CD14-positive monocyte (primary cell): ENCODE measurements at regions not wholly inside any gene's neighbourhood (a gene's known extent, or its start where the extent isn't known, plus 50 kb on each side); places are given as distances from the start of the nearest gene placed in this dataset.

Source experiments
- DNase-seq, 3 donors: peaks; one replicate each; pipeline ENCODE4 v3.0.0-alpha.2; 2011 to 2022
- H2AFZ ChIP-seq: 2 replicates; pipeline ENCODE4 v1.6.0; 2012; ENCODE audit warnings: mild to moderate bottlenecking, low read depth, low read length, inconsistent platforms; ENCODE audit not compliant: insufficient read depth, poor library complexity, severe bottlenecking
- H3K27ac ChIP-seq, 2 donors: 1 replicate in 1 of 2; 2 replicates in 1 of 2; pipeline ENCODE4 v1.5.1; 2012 to 2013; ENCODE audit warnings: low read length in 2 of 2, control low read depth in 1 of 2, inconsistent platforms in 1 of 2, low read depth in 1 of 2, mild to moderate bottlenecking in 1 of 2
- H3K27me3 ChIP-seq, 2 donors: one replicate each; pipeline versions ENCODE4 v1.6.0 to v1.6.1; 2011 to 2013; ENCODE audit warnings: low read length in 2 of 2; ENCODE audit not compliant: control insufficient read depth in 2 of 2, insufficient read depth in 2 of 2
- H3K36me3 ChIP-seq, 2 donors: replicated peaks in 1 of 2; 1 replicate in 1 of 2; 2 replicates in 1 of 2; pipeline versions ENCODE4 v1.5.1 to v1.6.1; 2012 to 2013; ENCODE audit warnings: low read length in 2 of 2, control low read depth in 1 of 2, inconsistent platforms in 1 of 2, mild to moderate bottlenecking in 1 of 2; ENCODE audit not compliant: insufficient read depth in 2 of 2, control insufficient read depth in 1 of 2
- H3K4me1 ChIP-seq, 2 donors: 1 replicate in 1 of 2; 2 replicates in 1 of 2; pipeline versions ENCODE4 v1.5.1 to v1.6.1; 2012 to 2013; ENCODE audit warnings: low read length in 2 of 2, control low read depth in 1 of 2, inconsistent platforms in 1 of 2, mild to moderate bottlenecking in 1 of 2, moderate library complexity in 1 of 2; ENCODE audit not compliant: insufficient read depth in 2 of 2, control insufficient read depth in 1 of 2
- H3K4me2 ChIP-seq: replicated peaks from 2 replicates; pipeline ENCODE3; 2012; ENCODE audit warnings: low read length, moderate library complexity, mild to moderate bottlenecking; ENCODE audit not compliant: poor library complexity, severe bottlenecking; ENCODE audit errors: extremely low read depth
- H3K4me3 ChIP-seq, 3 experiments: fragments of 200-600 bp in 1 of 3; sonication (generic) in 1 of 3; replicated peaks in 1 of 3; 1 replicate in 2 of 3; 2 replicates in 1 of 3; pipeline ENCODE4 v1.5.1; 2011 to 2013; ENCODE audit warnings: low read length in 3 of 3, mild to moderate bottlenecking in 3 of 3, control low read depth in 2 of 3, low read depth in 2 of 3, inconsistent platforms in 1 of 3, moderate library complexity in 1 of 3
- H3K79me2 ChIP-seq: 2 replicates; pipeline ENCODE4 v1.6.0; 2012; ENCODE audit warnings: mild to moderate bottlenecking, control low read depth, inconsistent platforms, low read length, moderate library complexity; ENCODE audit not compliant: insufficient read depth
- H3K9ac ChIP-seq: 2 replicates; pipeline ENCODE4 v1.6.0; 2017; ENCODE audit warnings: low read length, mild to moderate bottlenecking; ENCODE audit not compliant: insufficient read depth, poor library complexity, severe bottlenecking
- H3K9me3 ChIP-seq, 2 donors: replicated peaks in 1 of 2; 1 replicate in 1 of 2; 2 replicates in 1 of 2; pipeline versions ENCODE4 v1.5.1 to v1.6.1; 2012 to 2013; ENCODE audit warnings: low read length in 2 of 2, control low read depth in 1 of 2; ENCODE audit not compliant: control insufficient read depth in 1 of 2, insufficient read depth in 1 of 2
- H4K20me1 ChIP-seq: 2 replicates; pipeline ENCODE4 v1.6.0; 2012; ENCODE audit warnings: mild to moderate bottlenecking, low read length, control low read depth, moderate library complexity; ENCODE audit not compliant: insufficient read depth
- H3K27ac Mint-ChIP-seq, 7 donors: one replicate each; pipeline ENCODE4 v1.8.0; 2020; ENCODE audit warnings: mild to moderate bottlenecking in 7 of 7, mixed read lengths in 7 of 7, moderate library complexity in 6 of 7, inconsistent platforms in 2 of 7
- H3K27me3 Mint-ChIP-seq, 3 donors: one replicate each; pipeline ENCODE4 v1.8.0; 2021 to 2022; ENCODE audit warnings: low read depth in 3 of 3, mild to moderate bottlenecking in 3 of 3, mixed read lengths in 3 of 3, moderate library complexity in 3 of 3, inconsistent platforms in 1 of 3
- H3K36me3 Mint-ChIP-seq, 2 donors: one replicate each; pipeline ENCODE4 v1.8.0; 2020; ENCODE audit warnings: mixed read lengths in 2 of 2, inconsistent platforms in 1 of 2, mild to moderate bottlenecking in 1 of 2
- H3K4me1 Mint-ChIP-seq: one replicate; pipeline ENCODE4 v1.8.0; 2020; ENCODE audit warnings: mild to moderate bottlenecking, mixed read lengths
- H3K4me3 Mint-ChIP-seq, 2 donors: one replicate each; pipeline ENCODE4 v1.8.0; 2020; ENCODE audit warnings: mild to moderate bottlenecking in 2 of 2, mixed read lengths in 2 of 2, moderate library complexity in 1 of 2
- H3K9me3 Mint-ChIP-seq, 7 donors: one replicate each; pipeline ENCODE4 v1.8.0; 2020 to 2022; ENCODE audit warnings: mixed read lengths in 7 of 7, mild to moderate bottlenecking in 6 of 7, moderate library complexity in 6 of 7, inconsistent platforms in 2 of 7
- WGBS: methylation state at CpG from one replicate; pipeline ENCODE4 v1.1.5; 2013; ENCODE audit warnings: missing lambda C conversion rate; ENCODE audit not compliant: insufficient coverage; 5-methylcytosine and 5-hydroxymethylcytosine counted together
- intact Hi-C, 2 donors: fragments of 100-400 bp; cut with micrococcal nuclease; formaldehyde crosslinking; loops; one replicate each; pipeline versions ENCODE4 v1.15.0 to v1.15.1; 2023
- TF ChIP-seq, protein P1 (sequence below): fragments of 200-600 bp; IDR thresholded peaks from one replicate; pipeline ENCODE4 v1.8.0; 2022; ENCODE audit warnings: antibody characterized with exemption, mild to moderate bottlenecking

DNA sequence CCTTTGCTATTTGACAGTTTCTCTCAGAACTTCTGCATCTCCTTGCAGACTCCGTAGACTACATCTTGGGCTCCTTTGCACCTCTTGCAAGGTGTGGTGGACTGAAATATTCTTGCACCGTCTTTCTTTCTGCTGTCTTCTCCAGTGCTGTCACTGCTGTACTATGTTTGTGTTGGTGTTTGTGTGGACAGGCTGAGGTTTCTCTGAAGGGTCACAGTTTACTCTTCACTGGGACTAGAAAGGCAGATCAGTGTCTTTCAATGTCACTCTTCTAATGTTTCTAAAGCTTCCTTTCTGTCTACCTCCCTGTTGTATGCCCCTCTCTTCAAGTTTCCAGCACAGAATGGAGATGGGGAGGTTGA, 410.0 kb upstream of the CD180 start:
- Histone ChIP-seq H3K4me3 (no peak overlapping the region), H3K4me1 (no peaks in the 10 kb centered on the region), H3K4me2 (no peak overlapping the region), H2AFZ (no peak overlapping the region), H3K79me2 (no peaks in the 10 kb centered on the region), H3K27me3 (no peaks in the 10 kb centered on the region), H3K9me3 (peaks cover 0 to 15% of the 10 kb centered on the region in 2 donors), H4K20me1 (no peaks in the 10 kb centered on the region), H3K27ac (no peak overlapping the region), H3K36me3 (no peaks in the 10 kb centered on the region), H3K9ac (no peak overlapping the region)
- TF ChIP-seq, protein P1, sequence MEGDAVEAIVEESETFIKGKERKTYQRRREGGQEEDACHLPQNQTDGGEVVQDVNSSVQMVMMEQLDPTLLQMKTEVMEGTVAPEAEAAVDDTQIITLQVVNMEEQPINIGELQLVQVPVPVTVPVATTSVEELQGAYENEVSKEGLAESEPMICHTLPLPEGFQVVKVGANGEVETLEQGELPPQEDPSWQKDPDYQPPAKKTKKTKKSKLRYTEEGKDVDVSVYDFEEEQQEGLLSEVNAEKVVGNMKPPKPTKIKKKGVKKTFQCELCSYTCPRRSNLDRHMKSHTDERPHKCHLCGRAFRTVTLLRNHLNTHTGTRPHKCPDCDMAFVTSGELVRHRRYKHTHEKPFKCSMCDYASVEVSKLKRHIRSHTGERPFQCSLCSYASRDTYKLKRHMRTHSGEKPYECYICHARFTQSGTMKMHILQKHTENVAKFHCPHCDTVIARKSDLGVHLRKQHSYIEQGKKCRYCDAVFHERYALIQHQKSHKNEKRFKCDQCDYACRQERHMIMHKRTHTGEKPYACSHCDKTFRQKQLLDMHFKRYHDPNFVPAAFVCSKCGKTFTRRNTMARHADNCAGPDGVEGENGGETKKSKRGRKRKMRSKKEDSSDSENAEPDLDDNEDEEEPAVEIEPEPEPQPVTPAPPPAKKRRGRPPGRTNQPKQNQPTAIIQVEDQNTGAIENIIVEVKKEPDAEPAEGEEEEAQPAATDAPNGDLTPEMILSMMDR = no peak
- WGBS = no CpG with 5 or more reads among the region's 2 CpGs
- no peaks in the 10 kb centered on the region for H3K36me3 Mint-ChIP-seq
- no peak for DNase-seq
- H3K27ac Mint-ChIP-seq = no peak overlapping the region
- H3K27me3 Mint-ChIP-seq = peaks cover 0 to 2% (median 1%) of the 10 kb centered on the region in 3 donors
- H3K4me1 Mint-ChIP-seq = no peaks in the 10 kb centered on the region
- intact Hi-C loops = no loop called here
- peaks cover 5 to 20% (median 17%) of the 10 kb centered on the region in 7 donors for H3K9me3 Mint-ChIP-seq
- H3K4me3 Mint-ChIP-seq = no peak overlapping the region

DNA sequence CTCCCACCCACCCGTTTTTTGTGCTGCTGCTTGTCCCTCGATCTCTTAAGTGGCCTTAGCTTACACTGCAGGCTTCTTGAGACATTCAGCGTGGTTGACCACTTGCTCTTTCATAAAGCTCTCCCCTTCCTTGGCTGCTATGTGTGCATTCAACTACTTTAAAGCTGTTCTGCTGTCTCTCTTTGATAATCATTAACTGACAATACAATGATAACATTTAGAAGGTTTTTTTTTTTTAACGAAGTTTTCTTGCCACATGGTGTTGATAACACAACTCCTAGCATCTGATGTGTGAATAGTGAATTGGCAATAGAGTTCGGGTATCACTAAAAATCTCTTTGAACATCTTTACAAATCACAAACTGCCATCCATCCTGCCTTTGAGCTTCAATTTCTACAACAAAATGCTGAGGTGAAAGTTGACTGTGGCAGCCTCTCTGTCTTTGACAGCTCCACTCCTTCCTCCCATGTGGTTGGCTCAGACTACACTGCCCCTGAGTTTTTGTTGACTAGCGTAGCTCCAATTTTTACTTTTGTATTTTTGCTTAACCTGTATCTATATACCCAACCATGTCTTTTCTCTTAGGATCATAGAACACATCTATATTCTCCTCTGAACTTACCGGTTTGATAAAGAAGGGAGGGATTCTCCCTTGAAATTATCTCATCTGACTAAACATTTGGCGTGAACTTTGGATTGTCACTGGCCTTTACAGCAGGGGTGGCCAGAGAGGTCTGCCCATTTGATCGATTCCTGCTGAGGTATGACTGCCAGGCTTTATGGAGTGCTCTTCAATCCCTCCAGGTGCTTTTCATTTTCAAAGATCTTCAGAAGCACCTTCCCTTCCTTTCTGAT, 409.4 kb upstream of the CD180 start:
- TF ChIP-seq, protein P1 = no peak
- no peaks in the 10 kb centered on the region for H3K36me3 Mint-ChIP-seq
- intact Hi-C loops = no loop called here
- DNase-seq = no peak
- Histone ChIP-seq H3K36me3 (no peaks in the 10 kb centered on the region), H2AFZ (no peak overlapping the region), H3K27me3 (no peaks in the 10 kb centered on the region), H3K9me3 (peaks cover 0 to 15% of the 10 kb centered on the region in 2 donors), H3K27ac (no peak overlapping the region), H3K79me2 (no peaks in the 10 kb centered on the region), H3K4me2 (no peak overlapping the region), H3K9ac (no peak overlapping the region), H4K20me1 (no peaks in the 10 kb centered on the region), H3K4me3 (no peak overlapping the region), H3K4me1 (no peaks in the 10 kb centered on the region)
- 100% methylated on average over 3 of the region's 9 CpGs for WGBS
- no peak overlapping the region for H3K27ac Mint-ChIP-seq
- H3K27me3 Mint-ChIP-seq = peaks cover 0 to 2% (median 1%) of the 10 kb centered on the region in 3 donors
- H3K9me3 Mint-ChIP-seq = peaks cover 9 to 22% (median 19%) of the 10 kb centered on the region in 7 donors
- no peaks in the 10 kb centered on the region for H3K4me1 Mint-ChIP-seq
- H3K4me3 Mint-ChIP-seq = no peak overlapping the region
